ENCODE measurements at regions not wholly inside any gene's neighbourhood (a gene's known extent, or its start where the extent isn't known, plus 50 kb on each side); places are given as distances from the start of the nearest gene placed in this dataset.

DNA sequence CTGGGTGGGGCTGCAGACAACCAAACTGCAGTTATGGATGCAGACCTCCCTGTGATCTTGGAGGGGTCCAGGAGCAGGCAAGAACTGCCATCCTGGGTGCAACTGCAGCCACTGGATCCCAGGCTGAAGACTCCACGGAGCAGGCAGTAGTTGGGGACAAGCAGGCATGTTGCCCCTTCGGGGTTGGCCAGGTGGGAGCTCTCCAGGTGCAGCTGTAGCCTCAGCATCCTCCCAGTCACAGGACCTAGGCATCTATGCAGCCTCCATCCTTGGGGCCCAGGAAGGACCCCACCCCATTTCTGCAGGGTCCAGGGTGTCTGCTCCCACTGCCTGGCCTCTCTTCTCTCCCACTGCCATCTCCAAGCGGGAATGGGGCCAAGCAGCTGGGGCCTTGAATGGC, 322.2 kb upstream of the RBMS3 start:
- Histone ChIP-seq H3K4me2 (no peak overlapping the region), H3K4me1 (ENCODE audit: insufficient read depth) (0 out of 2 replicates have a peak, but pooled peaks cover 2% of the 10 kb centered on the region), H3K4me3 (no peak overlapping the region), H3K79me2 (replicated peaks; ENCODE audit: insufficient read depth) (no peaks in the 10 kb centered on the region), H3K9me2 (ENCODE audit: insufficient read depth) (no peaks in the 10 kb centered on the region), H3K27ac (ENCODE audit: low read depth) (no peak overlapping the region), H3F3A (replicated peaks; ENCODE audit: low read depth) (no peaks in the 10 kb centered on the region), H3K36me3 (ENCODE audit: insufficient read depth) (no peaks in the 10 kb centered on the region), H3K27me3 (ENCODE audit: insufficient read depth) (no peaks in the 10 kb centered on the region), H4K20me1 (replicated peaks; ENCODE audit: insufficient read depth) (no peaks in the 10 kb centered on the region), H2AFZ (no peak overlapping the region)
- TF ChIP-seq ZNF114 (CRISPR knock-in tag; IDR thresholded peaks at IDR 0.05) (no peak), NANOG (IDR thresholded peaks at IDR 0.05; ENCODE audit: borderline replicate concordance) (no peak), EZH2phosphoT487 (IDR thresholded peaks at IDR 0.05; ENCODE audit: unreplicated experiment) (no peak), CREB1 (CRISPR knock-in tag; IDR thresholded peaks at IDR 0.05; ENCODE audit: low read depth) (no peak)
- TF ChIP-seq, protein P1, sequence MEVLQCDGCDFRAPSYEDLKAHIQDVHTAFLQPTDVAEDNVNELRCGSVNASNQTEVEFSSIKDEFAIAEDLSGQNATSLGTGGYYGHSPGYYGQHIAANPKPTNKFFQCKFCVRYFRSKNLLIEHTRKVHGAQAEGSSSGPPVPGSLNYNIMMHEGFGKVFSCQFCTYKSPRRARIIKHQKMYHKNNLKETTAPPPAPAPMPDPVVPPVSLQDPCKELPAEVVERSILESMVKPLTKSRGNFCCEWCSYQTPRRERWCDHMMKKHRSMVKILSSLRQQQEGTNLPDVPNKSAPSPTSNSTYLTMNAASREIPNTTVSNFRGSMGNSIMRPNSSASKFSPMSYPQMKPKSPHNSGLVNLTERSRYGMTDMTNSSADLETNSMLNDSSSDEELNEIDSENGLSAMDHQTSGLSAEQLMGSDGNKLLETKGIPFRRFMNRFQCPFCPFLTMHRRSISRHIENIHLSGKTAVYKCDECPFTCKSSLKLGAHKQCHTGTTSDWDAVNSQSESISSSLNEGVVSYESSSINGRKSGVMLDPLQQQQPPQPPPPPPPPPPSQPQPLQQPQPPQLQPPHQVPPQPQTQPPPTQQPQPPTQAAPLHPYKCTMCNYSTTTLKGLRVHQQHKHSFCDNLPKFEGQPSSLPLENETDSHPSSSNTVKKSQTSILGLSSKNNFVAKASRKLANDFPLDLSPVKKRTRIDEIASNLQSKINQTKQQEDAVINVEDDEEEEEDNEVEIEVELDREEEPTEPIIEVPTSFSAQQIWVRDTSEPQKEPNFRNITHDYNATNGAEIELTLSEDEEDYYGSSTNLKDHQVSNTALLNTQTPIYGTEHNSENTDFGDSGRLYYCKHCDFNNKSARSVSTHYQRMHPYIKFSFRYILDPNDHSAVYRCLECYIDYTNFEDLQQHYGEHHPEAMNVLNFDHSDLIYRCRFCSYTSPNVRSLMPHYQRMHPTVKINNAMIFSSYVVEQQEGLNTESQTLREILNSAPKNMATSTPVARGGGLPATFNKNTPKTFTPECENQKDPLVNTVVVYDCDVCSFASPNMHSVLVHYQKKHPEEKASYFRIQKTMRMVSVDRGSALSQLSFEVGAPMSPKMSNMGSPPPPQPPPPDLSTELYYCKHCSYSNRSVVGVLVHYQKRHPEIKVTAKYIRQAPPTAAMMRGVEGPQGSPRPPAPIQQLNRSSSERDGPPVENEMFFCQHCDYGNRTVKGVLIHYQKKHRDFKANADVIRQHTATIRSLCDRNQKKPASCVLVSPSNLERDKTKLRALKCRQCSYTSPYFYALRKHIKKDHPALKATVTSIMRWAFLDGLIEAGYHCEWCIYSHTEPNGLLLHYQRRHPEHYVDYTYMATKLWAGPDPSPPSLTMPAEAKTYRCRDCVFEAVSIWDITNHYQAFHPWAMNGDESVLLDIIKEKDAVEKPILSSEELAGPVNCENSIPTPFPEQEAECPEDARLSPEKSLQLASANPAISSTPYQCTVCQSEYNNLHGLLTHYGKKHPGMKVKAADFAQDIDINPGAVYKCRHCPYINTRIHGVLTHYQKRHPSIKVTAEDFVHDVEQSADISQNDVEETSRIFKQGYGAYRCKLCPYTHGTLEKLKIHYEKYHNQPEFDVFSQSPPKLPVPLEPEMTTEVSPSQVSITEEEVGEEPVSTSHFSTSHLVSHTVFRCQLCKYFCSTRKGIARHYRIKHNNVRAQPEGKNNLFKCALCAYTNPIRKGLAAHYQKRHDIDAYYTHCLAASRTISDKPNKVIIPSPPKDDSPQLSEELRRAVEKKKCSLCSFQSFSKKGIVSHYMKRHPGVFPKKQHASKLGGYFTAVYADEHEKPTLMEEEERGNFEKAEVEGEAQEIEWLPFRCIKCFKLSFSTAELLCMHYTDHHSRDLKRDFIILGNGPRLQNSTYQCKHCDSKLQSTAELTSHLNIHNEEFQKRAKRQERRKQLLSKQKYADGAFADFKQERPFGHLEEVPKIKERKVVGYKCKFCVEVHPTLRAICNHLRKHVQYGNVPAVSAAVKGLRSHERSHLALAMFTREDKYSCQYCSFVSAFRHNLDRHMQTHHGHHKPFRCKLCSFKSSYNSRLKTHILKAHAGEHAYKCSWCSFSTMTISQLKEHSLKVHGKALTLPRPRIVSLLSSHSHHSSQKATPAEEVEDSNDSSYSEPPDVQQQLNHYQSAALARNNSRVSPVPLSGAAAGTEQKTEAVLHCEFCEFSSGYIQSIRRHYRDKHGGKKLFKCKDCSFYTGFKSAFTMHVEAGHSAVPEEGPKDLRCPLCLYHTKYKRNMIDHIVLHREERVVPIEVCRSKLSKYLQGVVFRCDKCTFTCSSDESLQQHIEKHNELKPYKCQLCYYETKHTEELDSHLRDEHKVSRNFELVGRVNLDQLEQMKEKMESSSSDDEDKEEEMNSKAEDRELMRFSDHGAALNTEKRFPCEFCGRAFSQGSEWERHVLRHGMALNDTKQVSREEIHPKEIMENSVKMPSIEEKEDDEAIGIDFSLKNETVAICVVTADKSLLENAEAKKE (CRISPR knock-in tag; IDR thresholded peaks at IDR 0.05): no peak
- TF ChIP-seq, protein P2, sequence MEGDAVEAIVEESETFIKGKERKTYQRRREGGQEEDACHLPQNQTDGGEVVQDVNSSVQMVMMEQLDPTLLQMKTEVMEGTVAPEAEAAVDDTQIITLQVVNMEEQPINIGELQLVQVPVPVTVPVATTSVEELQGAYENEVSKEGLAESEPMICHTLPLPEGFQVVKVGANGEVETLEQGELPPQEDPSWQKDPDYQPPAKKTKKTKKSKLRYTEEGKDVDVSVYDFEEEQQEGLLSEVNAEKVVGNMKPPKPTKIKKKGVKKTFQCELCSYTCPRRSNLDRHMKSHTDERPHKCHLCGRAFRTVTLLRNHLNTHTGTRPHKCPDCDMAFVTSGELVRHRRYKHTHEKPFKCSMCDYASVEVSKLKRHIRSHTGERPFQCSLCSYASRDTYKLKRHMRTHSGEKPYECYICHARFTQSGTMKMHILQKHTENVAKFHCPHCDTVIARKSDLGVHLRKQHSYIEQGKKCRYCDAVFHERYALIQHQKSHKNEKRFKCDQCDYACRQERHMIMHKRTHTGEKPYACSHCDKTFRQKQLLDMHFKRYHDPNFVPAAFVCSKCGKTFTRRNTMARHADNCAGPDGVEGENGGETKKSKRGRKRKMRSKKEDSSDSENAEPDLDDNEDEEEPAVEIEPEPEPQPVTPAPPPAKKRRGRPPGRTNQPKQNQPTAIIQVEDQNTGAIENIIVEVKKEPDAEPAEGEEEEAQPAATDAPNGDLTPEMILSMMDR (conservative IDR thresholded peaks at IDR 0.05; ENCODE audit: low read depth in 2 of 2): no peak
- TF ChIP-seq, protein P3, sequence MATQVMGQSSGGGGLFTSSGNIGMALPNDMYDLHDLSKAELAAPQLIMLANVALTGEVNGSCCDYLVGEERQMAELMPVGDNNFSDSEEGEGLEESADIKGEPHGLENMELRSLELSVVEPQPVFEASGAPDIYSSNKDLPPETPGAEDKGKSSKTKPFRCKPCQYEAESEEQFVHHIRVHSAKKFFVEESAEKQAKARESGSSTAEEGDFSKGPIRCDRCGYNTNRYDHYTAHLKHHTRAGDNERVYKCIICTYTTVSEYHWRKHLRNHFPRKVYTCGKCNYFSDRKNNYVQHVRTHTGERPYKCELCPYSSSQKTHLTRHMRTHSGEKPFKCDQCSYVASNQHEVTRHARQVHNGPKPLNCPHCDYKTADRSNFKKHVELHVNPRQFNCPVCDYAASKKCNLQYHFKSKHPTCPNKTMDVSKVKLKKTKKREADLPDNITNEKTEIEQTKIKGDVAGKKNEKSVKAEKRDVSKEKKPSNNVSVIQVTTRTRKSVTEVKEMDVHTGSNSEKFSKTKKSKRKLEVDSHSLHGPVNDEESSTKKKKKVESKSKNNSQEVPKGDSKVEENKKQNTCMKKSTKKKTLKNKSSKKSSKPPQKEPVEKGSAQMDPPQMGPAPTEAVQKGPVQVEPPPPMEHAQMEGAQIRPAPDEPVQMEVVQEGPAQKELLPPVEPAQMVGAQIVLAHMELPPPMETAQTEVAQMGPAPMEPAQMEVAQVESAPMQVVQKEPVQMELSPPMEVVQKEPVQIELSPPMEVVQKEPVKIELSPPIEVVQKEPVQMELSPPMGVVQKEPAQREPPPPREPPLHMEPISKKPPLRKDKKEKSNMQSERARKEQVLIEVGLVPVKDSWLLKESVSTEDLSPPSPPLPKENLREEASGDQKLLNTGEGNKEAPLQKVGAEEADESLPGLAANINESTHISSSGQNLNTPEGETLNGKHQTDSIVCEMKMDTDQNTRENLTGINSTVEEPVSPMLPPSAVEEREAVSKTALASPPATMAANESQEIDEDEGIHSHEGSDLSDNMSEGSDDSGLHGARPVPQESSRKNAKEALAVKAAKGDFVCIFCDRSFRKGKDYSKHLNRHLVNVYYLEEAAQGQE (IDR thresholded peaks at IDR 0.05; ENCODE audit: unreplicated experiment): no peak
- TF ChIP-seq, protein P4, sequence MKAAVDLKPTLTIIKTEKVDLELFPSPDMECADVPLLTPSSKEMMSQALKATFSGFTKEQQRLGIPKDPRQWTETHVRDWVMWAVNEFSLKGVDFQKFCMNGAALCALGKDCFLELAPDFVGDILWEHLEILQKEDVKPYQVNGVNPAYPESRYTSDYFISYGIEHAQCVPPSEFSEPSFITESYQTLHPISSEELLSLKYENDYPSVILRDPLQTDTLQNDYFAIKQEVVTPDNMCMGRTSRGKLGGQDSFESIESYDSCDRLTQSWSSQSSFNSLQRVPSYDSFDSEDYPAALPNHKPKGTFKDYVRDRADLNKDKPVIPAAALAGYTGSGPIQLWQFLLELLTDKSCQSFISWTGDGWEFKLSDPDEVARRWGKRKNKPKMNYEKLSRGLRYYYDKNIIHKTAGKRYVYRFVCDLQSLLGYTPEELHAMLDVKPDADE (IDR thresholded peaks at IDR 0.05): no peak
- Mint-ChIP-seq H3K4me3 (no peak overlapping the region), H3K27me3 (ENCODE audit: insufficient read depth, low read depth, poor library complexity) (no peaks in the 10 kb centered on the region), H3K27ac (no peak overlapping the region), H3K36me3 (ENCODE audit: low read depth) (no peaks in the 10 kb centered on the region), H3K9me3 (peaks cover 16% of the 10 kb centered on the region), H3K4me1 (no peaks in the 10 kb centered on the region)
- DNase-seq (ENCODE audit: low spot score): no peak
- ATAC-seq: no peak
